ENCODE measurements at regions not wholly inside any gene's neighbourhood (a gene's known extent, or its start where the extent isn't known, plus 50 kb on each side); places are given as distances from the start of the nearest gene placed in this dataset.

DNA sequence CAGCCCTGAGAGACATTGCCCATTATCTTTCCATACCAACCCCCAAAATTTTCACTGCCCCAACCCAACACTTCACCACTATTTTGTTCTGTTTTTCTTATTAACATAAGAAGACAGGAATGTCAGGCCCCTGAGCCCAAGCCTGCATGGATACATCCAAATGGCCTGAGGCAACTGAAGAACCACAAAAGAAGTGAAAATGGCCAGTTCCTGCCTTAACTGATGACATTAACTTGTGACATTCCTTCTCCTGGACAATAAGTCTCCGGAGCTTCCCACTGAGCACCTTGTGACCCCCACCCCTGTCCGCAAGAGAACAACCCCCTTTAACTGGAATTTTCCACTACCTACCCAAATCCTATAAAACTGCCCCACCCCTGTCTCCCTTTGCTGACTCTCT, 1076.4 kb upstream of the GHITM start:
- Histone ChIP-seq H3K4me2 (no peak overlapping the region), H3K9ac (no peak overlapping the region), H2AFZ (ENCODE audit: low read depth) (no peak overlapping the region), H3K4me1 (ENCODE audit: low read depth, poor library complexity, severe bottlenecking) (no peaks in the 10 kb centered on the region), H3K36me3 (ENCODE audit: insufficient read depth) (no peaks in the 10 kb centered on the region), H3K27me3 (ENCODE audit: insufficient read depth, low read depth) (no peaks in the 10 kb centered on the region), H3K27ac (no peak overlapping the region), H4K20me1 (ENCODE audit: insufficient read depth) (no peaks in the 10 kb centered on the region), H3K4me3 (IDR thresholded peaks at IDR 0.05; ENCODE audit: insufficient read depth, low read depth, low read length) (no peak overlapping the region), H3K79me2 (ENCODE audit: insufficient read depth, low read depth) (no peaks in the 10 kb centered on the region)
- TF ChIP-seq, protein P1, sequence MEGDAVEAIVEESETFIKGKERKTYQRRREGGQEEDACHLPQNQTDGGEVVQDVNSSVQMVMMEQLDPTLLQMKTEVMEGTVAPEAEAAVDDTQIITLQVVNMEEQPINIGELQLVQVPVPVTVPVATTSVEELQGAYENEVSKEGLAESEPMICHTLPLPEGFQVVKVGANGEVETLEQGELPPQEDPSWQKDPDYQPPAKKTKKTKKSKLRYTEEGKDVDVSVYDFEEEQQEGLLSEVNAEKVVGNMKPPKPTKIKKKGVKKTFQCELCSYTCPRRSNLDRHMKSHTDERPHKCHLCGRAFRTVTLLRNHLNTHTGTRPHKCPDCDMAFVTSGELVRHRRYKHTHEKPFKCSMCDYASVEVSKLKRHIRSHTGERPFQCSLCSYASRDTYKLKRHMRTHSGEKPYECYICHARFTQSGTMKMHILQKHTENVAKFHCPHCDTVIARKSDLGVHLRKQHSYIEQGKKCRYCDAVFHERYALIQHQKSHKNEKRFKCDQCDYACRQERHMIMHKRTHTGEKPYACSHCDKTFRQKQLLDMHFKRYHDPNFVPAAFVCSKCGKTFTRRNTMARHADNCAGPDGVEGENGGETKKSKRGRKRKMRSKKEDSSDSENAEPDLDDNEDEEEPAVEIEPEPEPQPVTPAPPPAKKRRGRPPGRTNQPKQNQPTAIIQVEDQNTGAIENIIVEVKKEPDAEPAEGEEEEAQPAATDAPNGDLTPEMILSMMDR (conservative IDR thresholded peaks at IDR 0.05; ENCODE audit: low read depth, low read length) = no peak

DNA sequence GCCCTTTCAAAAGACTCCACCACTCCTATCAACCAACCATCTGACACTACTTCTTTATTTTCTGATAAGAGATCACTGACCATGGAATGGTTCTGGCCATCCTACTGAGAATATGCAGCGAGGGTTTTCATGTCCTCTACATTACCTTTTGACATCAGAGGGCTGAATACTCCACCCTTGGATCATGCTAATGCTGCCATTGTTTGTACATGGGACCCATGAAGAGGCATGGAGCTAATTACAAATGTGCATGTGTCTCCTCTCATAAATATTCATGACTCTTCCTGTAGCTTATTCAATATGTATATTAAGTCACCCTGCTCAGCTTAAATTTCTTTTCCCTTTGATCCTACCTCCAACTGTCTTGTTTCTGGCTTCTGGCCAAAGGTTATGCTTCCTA, 1065.8 kb upstream of the GHITM start:
- no peak overlapping the region for H2AFZ ChIP-seq (ENCODE audit: low read depth)
- no peaks in the 10 kb centered on the region for H3K27me3 ChIP-seq (ENCODE audit: insufficient read depth, low read depth)
- H3K4me2 ChIP-seq = no peak overlapping the region
- H3K9ac ChIP-seq = no peak overlapping the region
- TF ChIP-seq, protein P1 (conservative IDR thresholded peaks at IDR 0.05; ENCODE audit: low read depth, low read length) = no peak
- H4K20me1 ChIP-seq (ENCODE audit: insufficient read depth) = no peaks in the 10 kb centered on the region
- no peaks in the 10 kb centered on the region for H3K4me1 ChIP-seq (ENCODE audit: low read depth, poor library complexity, severe bottlenecking)
- H3K79me2 ChIP-seq (ENCODE audit: insufficient read depth, low read depth) = no peaks in the 10 kb centered on the region
- no peaks in the 10 kb centered on the region for H3K36me3 ChIP-seq (ENCODE audit: insufficient read depth)
- H3K27ac ChIP-seq = no peak overlapping the region
- no peak overlapping the region for H3K4me3 ChIP-seq (IDR thresholded peaks at IDR 0.05; ENCODE audit: insufficient read depth, low read depth, low read length)

DNA sequence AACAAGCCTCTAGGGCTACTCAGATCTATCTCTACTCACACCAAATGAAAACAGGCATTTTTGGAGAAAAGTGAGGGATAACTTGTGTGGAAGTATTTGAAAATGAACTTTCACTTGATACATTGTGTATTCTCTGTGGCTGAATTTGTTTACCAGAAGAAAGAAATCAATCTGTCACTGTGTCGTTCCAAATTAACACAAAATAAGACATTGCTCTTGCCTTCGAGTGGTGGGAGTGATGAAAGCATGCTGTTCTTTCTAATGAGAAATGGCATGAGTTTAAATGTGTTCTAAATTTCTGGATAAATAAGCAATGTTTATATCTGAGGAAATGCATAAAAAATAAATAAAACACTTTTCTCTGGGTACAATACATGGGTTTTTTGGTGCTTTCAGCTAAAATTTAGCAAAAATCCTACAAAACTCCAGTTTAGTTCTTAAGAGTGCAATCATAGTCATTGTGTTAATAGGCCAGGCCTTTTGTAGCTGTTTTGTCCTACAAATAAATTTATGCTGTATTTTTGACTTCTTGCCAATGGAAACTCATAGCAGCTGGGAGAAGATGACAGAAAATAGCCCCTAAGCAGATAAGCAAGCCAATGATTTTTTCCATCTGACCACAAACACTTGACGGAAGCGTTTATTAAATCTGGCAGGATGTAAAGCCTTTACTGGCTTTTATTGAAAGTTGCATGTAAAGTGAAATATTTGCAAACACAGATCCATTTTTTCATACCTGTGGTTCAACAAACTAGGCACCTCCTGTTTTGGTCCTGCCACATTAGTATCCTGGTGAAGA, 1064.1 kb upstream of the GHITM start:
- no peak overlapping the region for H2AFZ ChIP-seq (ENCODE audit: low read depth)
- H3K4me3 ChIP-seq (IDR thresholded peaks at IDR 0.05; ENCODE audit: insufficient read depth, low read depth, low read length) = no peak overlapping the region
- TF ChIP-seq, protein P1 (conservative IDR thresholded peaks at IDR 0.05; ENCODE audit: low read depth, low read length) = no peak

DNA sequence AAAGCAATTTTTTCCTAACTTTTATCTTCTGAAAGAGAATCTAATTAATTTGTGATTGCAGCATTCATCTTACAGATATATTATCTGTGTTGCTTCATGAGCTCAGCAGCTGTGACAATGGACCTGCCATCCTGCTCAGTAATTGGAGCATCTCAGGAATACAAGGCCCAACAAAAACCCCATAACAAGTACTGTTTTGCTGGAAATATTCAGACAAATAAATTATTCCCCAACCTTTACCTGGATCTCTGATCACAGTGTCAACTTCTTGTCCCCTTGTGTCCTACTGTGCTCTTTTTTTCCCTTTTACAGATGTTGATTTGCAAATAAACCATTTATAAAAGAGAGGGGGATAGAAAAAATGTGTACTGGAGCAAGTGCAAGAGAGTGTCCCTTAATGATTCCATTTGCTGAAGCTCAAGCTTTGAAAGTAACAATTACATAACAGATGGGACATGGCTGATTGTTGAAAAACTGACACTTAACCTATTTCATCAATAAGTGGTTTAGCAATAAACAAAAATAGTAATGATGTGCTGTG, 1063.4 kb upstream of the GHITM start:
- H3K27me3 ChIP-seq (ENCODE audit: insufficient read depth, low read depth) = no peaks in the 10 kb centered on the region
- no peak overlapping the region for H2AFZ ChIP-seq (ENCODE audit: low read depth)
- no peaks in the 10 kb centered on the region for H3K79me2 ChIP-seq (ENCODE audit: insufficient read depth, low read depth)
- H3K27ac ChIP-seq = no peak overlapping the region
- TF ChIP-seq, protein P1 (conservative IDR thresholded peaks at IDR 0.05; ENCODE audit: low read depth, low read length) = no peak
- H4K20me1 ChIP-seq (ENCODE audit: insufficient read depth) = no peaks in the 10 kb centered on the region
- H3K4me3 ChIP-seq (IDR thresholded peaks at IDR 0.05; ENCODE audit: insufficient read depth, low read depth, low read length) = no peak overlapping the region
- no peaks in the 10 kb centered on the region for H3K4me1 ChIP-seq (ENCODE audit: low read depth, poor library complexity, severe bottlenecking)
- no peak overlapping the region for H3K9ac ChIP-seq
- H3K36me3 ChIP-seq (ENCODE audit: insufficient read depth) = no peaks in the 10 kb centered on the region
- H3K4me2 ChIP-seq = no peak overlapping the region

More for the DNA sequence above, 1064.1 kb upstream of the GHITM start:
- Histone ChIP-seq H3K79me2 (ENCODE audit: insufficient read depth, low read depth) (no peaks in the 10 kb centered on the region), H3K27me3 (ENCODE audit: insufficient read depth, low read depth) (no peaks in the 10 kb centered on the region), H3K4me1 (ENCODE audit: low read depth, poor library complexity, severe bottlenecking) (no peaks in the 10 kb centered on the region), H4K20me1 (ENCODE audit: insufficient read depth) (no peaks in the 10 kb centered on the region), H3K9ac (no peak overlapping the region), H3K4me2 (no peak overlapping the region), H3K36me3 (ENCODE audit: insufficient read depth) (no peaks in the 10 kb centered on the region), H3K27ac (no peak overlapping the region)

All from KMS-11 (cell line).